ENCODE measurements at regions not wholly inside any gene's neighbourhood (a gene's known extent, or its start where the extent isn't known, plus 50 kb on each side); places are given as distances from the start of the nearest gene placed in this dataset.

DNA sequence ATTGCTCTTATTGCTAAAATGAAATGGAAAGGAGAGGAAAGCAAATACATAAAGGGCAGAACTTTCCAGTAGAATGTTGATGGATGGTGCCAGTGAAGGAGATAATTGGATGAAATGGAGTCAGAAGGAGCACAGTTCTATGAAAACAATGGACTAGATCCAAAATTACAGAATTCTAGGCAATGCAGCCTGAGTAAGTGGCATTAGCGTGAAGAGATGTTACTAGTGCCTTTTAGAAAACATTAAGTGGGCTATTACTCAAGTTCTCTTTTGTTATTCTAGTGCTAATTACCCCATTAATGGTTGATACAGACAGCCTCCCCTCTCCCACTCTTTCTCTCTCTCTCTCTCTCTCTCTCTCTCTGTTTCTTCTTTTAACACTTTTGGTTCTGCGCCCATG, 209.5 kb upstream of the RGS17 start:
- TF ChIP-seq, protein P1, sequence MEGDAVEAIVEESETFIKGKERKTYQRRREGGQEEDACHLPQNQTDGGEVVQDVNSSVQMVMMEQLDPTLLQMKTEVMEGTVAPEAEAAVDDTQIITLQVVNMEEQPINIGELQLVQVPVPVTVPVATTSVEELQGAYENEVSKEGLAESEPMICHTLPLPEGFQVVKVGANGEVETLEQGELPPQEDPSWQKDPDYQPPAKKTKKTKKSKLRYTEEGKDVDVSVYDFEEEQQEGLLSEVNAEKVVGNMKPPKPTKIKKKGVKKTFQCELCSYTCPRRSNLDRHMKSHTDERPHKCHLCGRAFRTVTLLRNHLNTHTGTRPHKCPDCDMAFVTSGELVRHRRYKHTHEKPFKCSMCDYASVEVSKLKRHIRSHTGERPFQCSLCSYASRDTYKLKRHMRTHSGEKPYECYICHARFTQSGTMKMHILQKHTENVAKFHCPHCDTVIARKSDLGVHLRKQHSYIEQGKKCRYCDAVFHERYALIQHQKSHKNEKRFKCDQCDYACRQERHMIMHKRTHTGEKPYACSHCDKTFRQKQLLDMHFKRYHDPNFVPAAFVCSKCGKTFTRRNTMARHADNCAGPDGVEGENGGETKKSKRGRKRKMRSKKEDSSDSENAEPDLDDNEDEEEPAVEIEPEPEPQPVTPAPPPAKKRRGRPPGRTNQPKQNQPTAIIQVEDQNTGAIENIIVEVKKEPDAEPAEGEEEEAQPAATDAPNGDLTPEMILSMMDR (IDR thresholded peaks at IDR 0.05; ENCODE audit: insufficient read depth, low read depth, low read length): no peak
- no peak for TF ChIP-seq EZH2 (IDR thresholded peaks at IDR 0.05; ENCODE audit: insufficient read depth, low read length)
